ENCODE measurements at regions not wholly inside any gene's neighbourhood (a gene's known extent, or its start where the extent isn't known, plus 50 kb on each side); places are given as distances from the start of the nearest gene placed in this dataset.

- no peak for DNase-seq
These were observed 51.4 kb upstream of the SOX2 start for GRCh38 chr3:181660337-181660736.

GRCh38 chr3:181637456-181637855 is 74.3 kb upstream of the SOX2 start:
- no peak for DNase-seq

- no peak for DNase-seq
These were observed 74.7 kb upstream of the SOX2 start for GRCh38 chr3:181637056-181637455.

GRCh38 chr3:181635141-181635540 is 76.6 kb upstream of the SOX2 start:
- DNase-seq, result no peak

- DNase-seq, result no peak
These were observed 78.2 kb upstream of the SOX2 start for GRCh38 chr3:181633556-181633955.

- DNase-seq, result no peak
These were observed 79.8 kb upstream of the SOX2 start for GRCh38 chr3:181631901-181632300.

- no peak for DNase-seq
These were observed 80.9 kb upstream of the SOX2 start for GRCh38 chr3:181630853-181631252.

GRCh38 chr3:181629711-181630110 is 82.0 kb upstream of the SOX2 start:
- DNase-seq, result no peak

- DNase-seq, result no peak
These were observed 82.7 kb upstream of the SOX2 start for GRCh38 chr3:181629029-181629428.

GRCh38 chr3:181628384-181628783 is 83.3 kb upstream of the SOX2 start:
- DNase-seq, result no peak

GRCh38 chr3:181626036-181626435 is 85.7 kb upstream of the SOX2 start:
- no peak for DNase-seq

- no peak for DNase-seq
These were observed 87.6 kb upstream of the SOX2 start for GRCh38 chr3:181623924-181624694.

GRCh38 chr3:181622365-181622764 is 89.4 kb upstream of the SOX2 start:
- DNase-seq, result no peak

GRCh38 chr3:181619897-181620296 is 91.8 kb upstream of the SOX2 start:
- no peak for DNase-seq

- no peak for DNase-seq
These were observed 93.5 kb upstream of the SOX2 start for GRCh38 chr3:181618260-181618659.

- DNase-seq, result no peak
These were observed 95.3 kb upstream of the SOX2 start for GRCh38 chr3:181616088-181617070.

GRCh38 chr3:181615666-181616065 is 96.1 kb upstream of the SOX2 start:
- DNase-seq, result no peak

- DNase-seq, result no peak
These were observed 96.8 kb upstream of the SOX2 start for GRCh38 chr3:181614878-181615277.

GRCh38 chr3:181613813-181614212 is 97.9 kb upstream of the SOX2 start:
- DNase-seq, result no peak

- DNase-seq, result no peak
These were observed 98.5 kb upstream of the SOX2 start for GRCh38 chr3:181613191-181613590.

GRCh38 chr3:181610973-181611265 is 100.8 kb upstream of the SOX2 start:
- DNase-seq, result no peak

- DNase-seq, result no peak
These were observed 101.4 kb upstream of the SOX2 start for GRCh38 chr3:181610083-181610972.
